HepG2 (cell line): ENCODE measurements at regions not wholly inside any gene's neighbourhood (a gene's known extent, or its start where the extent isn't known, plus 50 kb on each side); places are given as distances from the start of the nearest gene placed in this dataset.

Experiments used
- AHR ChIP-seq: IDR thresholded peaks from 2 replicates; pipeline ENCODE4 v1.6.1; 2018; ENCODE audit warnings: missing genetic modification reagents, missing compliant biosample characterization
- ATAD3A ChIP-seq: sonication (generic); formaldehyde crosslinking; IDR thresholded peaks from 2 replicates; pipeline ENCODE4 v1.4.0; 2020; ENCODE audit warnings: missing genetic modification reagents
- ATF4 ChIP-seq, 2 experiments: fragments of 450-650 bp in 1 of 2; sonication (generic) in 1 of 2; formaldehyde crosslinking; IDR thresholded peaks; 2 replicates each; pipeline versions ENCODE4 v1.5.0 to v1.8.0; 2020 to 2022; ENCODE audit warnings: mild to moderate bottlenecking in 1 of 2, missing genetic modification reagents in 1 of 2
- CREM ChIP-seq, 2 experiments: sonication (generic) in 1 of 2; formaldehyde crosslinking in 1 of 2; IDR thresholded peaks; 2 replicates each; pipeline versions ENCODE4 v1.4.0 to v1.6.1; 2016 to 2020; ENCODE audit warnings: antibody characterized with exemption in 1 of 2, mild to moderate bottlenecking in 1 of 2, missing genetic modification reagents in 1 of 2
- CSRNP2 ChIP-seq: sonication (generic); formaldehyde crosslinking; conservative IDR thresholded peaks from 2 replicates; pipeline ENCODE4 v1.8.0; 2022; ENCODE audit warnings: low read depth, missing genetic modification reagents
- GATAD2A ChIP-seq: IDR thresholded peaks from 2 replicates; pipeline ENCODE4 v1.6.1; 2016
- GRHL1 ChIP-seq: sonication (generic); formaldehyde crosslinking; conservative IDR thresholded peaks from 2 replicates; pipeline ENCODE4 v1.8.0; 2022; ENCODE audit warnings: missing genetic modification reagents
- HDAC1 ChIP-seq: sonication (generic); formaldehyde crosslinking; IDR thresholded peaks from 2 replicates; pipeline ENCODE4 v1.5.1; 2020; ENCODE audit warnings: mild to moderate bottlenecking, missing genetic modification reagents
- MLX ChIP-seq: IDR thresholded peaks from 2 replicates; pipeline ENCODE4 v1.6.1; 2016
- MTA1 ChIP-seq: sonication (generic); formaldehyde crosslinking; IDR thresholded peaks from 2 replicates; pipeline ENCODE4 v1.4.0; 2020; ENCODE audit warnings: missing genetic modification reagents, mild to moderate bottlenecking, borderline replicate concordance
- MTF2 ChIP-seq: sonication (generic); formaldehyde crosslinking; IDR thresholded peaks from 2 replicates; pipeline ENCODE4 v1.5.0; 2020; ENCODE audit warnings: missing genetic modification reagents, borderline replicate concordance
- PCBP2 ChIP-seq: fragments of 200-400 bp; formaldehyde crosslinking; optimal IDR thresholded peaks from 2 replicates; pipeline ENCODE3; 2018; ENCODE audit warnings: low read length, low read depth; ENCODE audit not compliant: poor library complexity, severe bottlenecking
- PHB2 ChIP-seq: fragments of 450-650 bp; IDR thresholded peaks from 2 replicates; pipeline ENCODE4 v1.6.1; 2018; ENCODE audit not compliant: partially characterized antibody
- SMAD9 ChIP-seq: sonication (generic); formaldehyde crosslinking; IDR thresholded peaks from 2 replicates; pipeline ENCODE4 v1.5.1; 2020; ENCODE audit warnings: mild to moderate bottlenecking, missing genetic modification reagents
- TRIM22 ChIP-seq: fragments of 450-650 bp; IDR thresholded peaks from 2 replicates; pipeline ENCODE4 v1.6.1; 2017
- ZBTB7A ChIP-seq: sonication (generic); formaldehyde crosslinking; IDR thresholded peaks from 2 replicates; pipeline ENCODE4 v1.8.0; 2022; ENCODE audit warnings: mild to moderate bottlenecking, missing genetic modification reagents
- ZNF136 ChIP-seq: sonication (generic); formaldehyde crosslinking; IDR thresholded peaks from 2 replicates; pipeline ENCODE4 v1.8.1; 2022; ENCODE audit warnings: low read depth, mild to moderate bottlenecking, moderate library complexity, missing genetic modification reagents
- ZNF484 ChIP-seq: sonication (generic); formaldehyde crosslinking; IDR thresholded peaks from 2 replicates; pipeline ENCODE4 v1.5.1; 2020; ENCODE audit warnings: mild to moderate bottlenecking, low read depth, missing genetic modification reagents, borderline replicate concordance
- ZNF513 ChIP-seq: sonication (generic); formaldehyde crosslinking; conservative IDR thresholded peaks from 2 replicates; pipeline ENCODE4 v1.5.0; 2020; ENCODE audit warnings: missing genetic modification reagents
- ZNF577 ChIP-seq: sonication (generic); formaldehyde crosslinking; IDR thresholded peaks from 2 replicates; pipeline ENCODE4 v1.4.0; 2020; ENCODE audit warnings: mild to moderate bottlenecking, low read depth, missing genetic modification reagents, borderline replicate concordance
- ZNF772 ChIP-seq: sonication (generic); formaldehyde crosslinking; IDR thresholded peaks from 2 replicates; pipeline ENCODE4 v1.5.0; 2020; ENCODE audit warnings: mild to moderate bottlenecking, missing genetic modification reagents
- ZNF839 ChIP-seq: sonication (generic); formaldehyde crosslinking; IDR thresholded peaks from 2 replicates; pipeline ENCODE4 v1.4.0; 2020; ENCODE audit warnings: missing genetic modification reagents, mild to moderate bottlenecking, borderline replicate concordance
- ZNF850 ChIP-seq: sonication (generic); formaldehyde crosslinking; conservative IDR thresholded peaks from 2 replicates; pipeline ENCODE4 v1.9.0; 2021; ENCODE audit warnings: mild to moderate bottlenecking, missing genetic modification reagents

- TF ChIP-seq CSRNP2 (CRISPR knock-in tag) (no peak), ATF4 (CRISPR knock-in tag; IDR thresholded peaks at IDR 0.05) (no peak), SMAD9 (CRISPR knock-in tag) (no peak; the same call in 1 of the 2 replicates), ZNF513 (CRISPR knock-in tag) (no peak), ZNF772 (CRISPR knock-in tag) (peak; percentile 73; the same call in 1 of the 2 replicates), TRIM22 (no peak), MTF2 (no peak), GRHL1 (CRISPR knock-in tag) (no peak), ZNF577 (CRISPR knock-in tag) (no peak), ZNF136 (CRISPR knock-in tag) (0 out of 2 replicates have a peak, but pooled peaks have one; percentile 50), GATAD2A (CRISPR knock-in tag) (peak; percentile 91), CREM (IDR thresholded peaks at IDR 0.05) (peak; percentile 66; the same call in 1 of the 2 replicates), CREM (CRISPR knock-in tag; IDR thresholded peaks at IDR 0.05) (no peak), ZNF839 (peak; percentile 52; the same call in 1 of the 2 replicates), AHR (no peak), ATAD3A (no peak), MTA1 (CRISPR knock-in tag) (peak; percentile 92; the same call in 1 of the 2 replicates), ZBTB7A (CRISPR knock-in tag) (no peak; the same call in none of the 2 replicates), PCBP2 (no peak), ZNF484 (CRISPR knock-in tag) (no peak), MLX (CRISPR knock-in tag) (peak; percentile 91; the same call in 1 of the 2 replicates), PHB2 (no peak), ZNF850 (CRISPR knock-in tag) (no peak), HDAC1 (peak; percentile 97)
Measured at GRCh38 chr9:91100878-91101450, 260.8 kb downstream of the AUH start (continued).
